ENCODE measurements at regions not wholly inside any gene's neighbourhood (a gene's known extent, or its start where the extent isn't known, plus 50 kb on each side); places are given as distances from the start of the nearest gene placed in this dataset.
"Not testable (repeated sequence)": the region's sequence is repeated elsewhere in the genome, so short reads cannot be mapped to it uniquely, and the experiment has no call there.

- H3K27ac ChIP-seq (ENCODE audit: low read depth in 1 of 2, low read length in 2 of 2); POLR2A ChIA-PET; H3K36me3 Mint-ChIP-seq (ENCODE audit: low read depth); H3K36me3 ChIP-seq (ENCODE audit: insufficient read depth, low read length); DNase-seq; H3K27ac Mint-ChIP-seq; ATAC-seq (ENCODE audit: poor library complexity); H3K4me1 Mint-ChIP-seq (ENCODE audit: low read depth); H3K27me3 Mint-ChIP-seq; intact Hi-C loops (cut with DNase I, micrococcal nuclease); H3K9me3 ChIP-seq (ENCODE audit: control insufficient read depth in 1 of 2, insufficient read depth in 1 of 2, low read length in 2 of 2); H3K4me1 ChIP-seq (ENCODE audit: insufficient read depth, low read length); H3K4me3 Mint-ChIP-seq; H3K9me3 Mint-ChIP-seq; H3K27me3 ChIP-seq (ENCODE audit: control insufficient read depth in 1 of 2, insufficient read depth in 2 of 2, low read length in 2 of 2); CTCF ChIA-PET; H3K4me3 ChIP-seq (ENCODE audit: low read length): not testable (repeated sequence)
Measured at GRCh38 chr14:85829601-85830000, 299.7 kb downstream of the FLRT2 start.

DNA sequence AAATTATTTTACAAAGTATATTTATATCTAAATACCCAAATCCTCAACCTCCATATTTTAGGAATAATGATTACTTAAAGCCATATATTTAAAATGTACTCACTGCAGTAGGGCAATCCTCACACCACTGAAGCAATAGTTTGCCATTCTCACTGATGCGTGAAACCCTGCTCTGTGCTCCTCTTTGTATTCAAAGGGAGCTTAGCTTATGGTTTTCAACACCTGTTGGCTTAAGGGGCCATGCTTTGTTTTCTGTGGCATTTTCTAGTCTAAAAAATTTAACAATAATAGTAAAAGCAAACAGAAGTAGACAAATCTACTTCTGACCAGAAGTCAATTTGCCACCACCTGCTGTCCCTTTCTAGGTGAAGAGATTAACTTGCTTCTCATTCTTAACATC, 294.6 kb downstream of the FLRT2 start:
- no peaks in the 10 kb centered on the region for H3K4me1 Mint-ChIP-seq (ENCODE audit: low read depth)
- no peak for TF ChIP-seq CTCF (IDR thresholded peaks at IDR 0.05)
- peaks cover 0 to 3% of the 10 kb centered on the region in 2 experiments for H3K9me3 ChIP-seq (ENCODE audit: control insufficient read depth in 1 of 2, insufficient read depth in 1 of 2, low read length in 2 of 2)
- CTCF ChIA-PET, result no interaction called here
- H3K36me3 Mint-ChIP-seq (ENCODE audit: low read depth), result no peaks in the 10 kb centered on the region
- H3K27ac Mint-ChIP-seq, result no peak overlapping the region
- no peaks in the 10 kb centered on the region for H3K9me3 Mint-ChIP-seq
- no peaks in the 10 kb centered on the region for H3K27me3 Mint-ChIP-seq
- no peak overlapping the region for H3K27ac ChIP-seq (ENCODE audit: low read depth in 1 of 2, low read length in 2 of 2)
- no peak for ATAC-seq (ENCODE audit: poor library complexity)
- no peak for DNase-seq
- no peak overlapping the region for H3K4me3 ChIP-seq (ENCODE audit: low read length)
- no peak overlapping the region for H3K4me3 Mint-ChIP-seq
- intact Hi-C loops (cut with DNase I, micrococcal nuclease), result no loop called here
- H3K27me3 ChIP-seq (ENCODE audit: control insufficient read depth in 1 of 2, insufficient read depth in 2 of 2, low read length in 2 of 2), result no peaks in the 10 kb centered on the region
- no peaks in the 10 kb centered on the region for H3K4me1 ChIP-seq (ENCODE audit: insufficient read depth, low read length)
- H3K36me3 ChIP-seq (ENCODE audit: insufficient read depth, low read length), result no peaks in the 10 kb centered on the region
- POLR2A ChIA-PET, result no interaction called here

- Mint-ChIP-seq H3K27ac (no peak overlapping the region), H3K9me3 (no peaks in the 10 kb centered on the region), H3K36me3 (ENCODE audit: low read depth) (no peaks in the 10 kb centered on the region), H3K4me1 (ENCODE audit: low read depth) (no peaks in the 10 kb centered on the region), H3K27me3 (no peaks in the 10 kb centered on the region), H3K4me3 (no peak overlapping the region)
- Histone ChIP-seq H3K27me3 (ENCODE audit: control insufficient read depth in 1 of 2, insufficient read depth in 2 of 2, low read length in 2 of 2) (no peaks in the 10 kb centered on the region), H3K36me3 (ENCODE audit: insufficient read depth, low read length) (no peaks in the 10 kb centered on the region), H3K9me3 (ENCODE audit: control insufficient read depth in 1 of 2, insufficient read depth in 1 of 2, low read length in 2 of 2) (peaks cover 0 to 5% of the 10 kb centered on the region in 2 experiments), H3K4me1 (ENCODE audit: insufficient read depth, low read length) (no peaks in the 10 kb centered on the region), H3K27ac (ENCODE audit: low read depth in 1 of 2, low read length in 2 of 2) (no peak overlapping the region), H3K4me3 (ENCODE audit: low read length) (no peak overlapping the region)
- CTCF ChIA-PET, result no interaction called here
- no peak for TF ChIP-seq CTCF (IDR thresholded peaks at IDR 0.05)
- DNase-seq (no peak), ATAC-seq (ENCODE audit: poor library complexity) (no peak)
- POLR2A ChIA-PET, result no interaction called here
- intact Hi-C loops (cut with DNase I, micrococcal nuclease), result no loop called here
Measured at GRCh38 chr14:85822236-85822635, 292.3 kb downstream of the FLRT2 start.

GRCh38 chr14:85817430-85817829, 287.5 kb downstream of the FLRT2 start:
- Mint-ChIP-seq H3K27ac (no peak overlapping the region), H3K4me1 (ENCODE audit: low read depth) (no peaks in the 10 kb centered on the region), H3K9me3 (no peaks in the 10 kb centered on the region), H3K4me3 (no peak overlapping the region), H3K27me3 (no peaks in the 10 kb centered on the region), H3K36me3 (ENCODE audit: low read depth) (no peaks in the 10 kb centered on the region)
- ChIA-PET CTCF (no interaction called here), POLR2A (no interaction called here)
- H3K4me3 ChIP-seq (ENCODE audit: low read length), result no peak overlapping the region
- ATAC-seq (ENCODE audit: poor library complexity) (no peak), DNase-seq (no peak)
- H3K9me3 ChIP-seq (ENCODE audit: control insufficient read depth in 1 of 2, insufficient read depth in 1 of 2, low read length in 2 of 2), result peaks cover 0 to 5% of the 10 kb centered on the region in 2 experiments
- no peak for TF ChIP-seq CTCF (IDR thresholded peaks at IDR 0.05)
- no peak overlapping the region for H3K27ac ChIP-seq (ENCODE audit: low read depth in 1 of 2, low read length in 2 of 2)
- H3K4me1 ChIP-seq (ENCODE audit: insufficient read depth, low read length), result no peaks in the 10 kb centered on the region
- H3K27me3 ChIP-seq (ENCODE audit: control insufficient read depth in 1 of 2, insufficient read depth in 2 of 2, low read length in 2 of 2), result no peaks in the 10 kb centered on the region
- H3K36me3 ChIP-seq (ENCODE audit: insufficient read depth, low read length), result no peaks in the 10 kb centered on the region
- intact Hi-C loops (cut with DNase I, micrococcal nuclease), result no loop called here
